ENCODE measurements at regions not wholly inside any gene's neighbourhood (a gene's known extent, or its start where the extent isn't known, plus 50 kb on each side); places are given as distances from the start of the nearest gene placed in this dataset.
"Not testable (repeated sequence)": the region's sequence is repeated elsewhere in the genome, so short reads cannot be mapped to it uniquely, and the experiment has no call there.

- H2BK12ac ChIP-seq (ENCODE audit: low read depth, low read length); H3K79me1 ChIP-seq (ENCODE audit: low read depth, low read length); H2BK5ac ChIP-seq (ENCODE audit: low read depth, low read length); FAIRE-seq; H3K27ac ChIP-seq (ENCODE audit: low read depth, low read length); H3K4me2 ChIP-seq (ENCODE audit: insufficient read depth in 1 of 2, low read depth in 2 of 2, low read length in 2 of 2); H4K8ac ChIP-seq (ENCODE audit: extremely low read depth, insufficient read depth, low read length); H3K4me3 ChIP-seq (ENCODE audit: extremely low read depth in 1 of 4, insufficient read depth in 2 of 4, low read depth in 3 of 4, low read length in 4 of 4); H3K56ac ChIP-seq (replicated peaks; ENCODE audit: insufficient read length, low read depth, low read length); H3K36me3 ChIP-seq (ENCODE audit: control insufficient read depth in 2 of 4, insufficient read depth in 4 of 4, low read length in 3 of 4); H3K14ac ChIP-seq (ENCODE audit: insufficient read length); H3K9ac ChIP-seq (replicated peaks in 1 of 4; ENCODE audit: extremely low read depth in 1 of 4, low read depth in 3 of 4, low read length in 3 of 4); H3K27me3 ChIP-seq (replicated peaks in 1 of 4; ENCODE audit: control insufficient read depth in 3 of 4, extremely low read depth in 1 of 4, insufficient read depth in 3 of 4, low read length in 3 of 4); H3K18ac ChIP-seq (ENCODE audit: extremely low read depth, low read length); POLR2A ChIA-PET (ENCODE audit: partially characterized antibody); H3K79me2 ChIP-seq (ENCODE audit: control insufficient read depth in 1 of 2, insufficient read depth in 2 of 2, low read length in 2 of 2); H3K23ac ChIP-seq (ENCODE audit: insufficient read length); H2BK120ac ChIP-seq (replicated peaks; ENCODE audit: low read depth, low read length); H4K20me1 ChIP-seq (replicated peaks in 1 of 2; ENCODE audit: control insufficient read depth in 1 of 2, insufficient read depth in 2 of 2, low read length in 2 of 2); H2BK20ac ChIP-seq (ENCODE audit: low read length); H2AFZ ChIP-seq (ENCODE audit: low read length); H3K4me1 ChIP-seq (replicated peaks in 1 of 4; ENCODE audit: control insufficient read depth in 3 of 4, insufficient read depth in 4 of 4, low read length in 3 of 4); CTCF ChIA-PET (ENCODE audit: partially characterized antibody); H4K5ac ChIP-seq (ENCODE audit: insufficient read length, low read depth, low read length); H3K23me2 ChIP-seq (ENCODE audit: low read depth, low read length); DNase-seq (ENCODE audit: low read depth in 1 of 2, low spot score in 2 of 2); H2AK5ac ChIP-seq (ENCODE audit: low read depth, low read length); H2BK15ac ChIP-seq (ENCODE audit: low read length); H4K91ac ChIP-seq (replicated peaks; ENCODE audit: insufficient read length, low read length); H3K4ac ChIP-seq (replicated peaks; ENCODE audit: insufficient read length, low read depth, low read length): not testable (repeated sequence)
- peaks cover 8 to 14% of the 10 kb centered on the region in 2 experiments for H3K9me3 ChIP-seq (ENCODE audit: insufficient read depth in 2 of 2, low read depth in 1 of 2, low read length in 1 of 2)
- WGBS, 2 experiments (ENCODE audit: extremely low coverage in 1 of 2, insufficient coverage in 1 of 2, insufficient read length in 1 of 2, insufficient replicate concordance in 2 of 2, low coverage in 1 of 2, low lambda C conversion rate in 2 of 2, missing lambda C conversion rate in 1 of 2): 79% methylated on average over 5 of the region's 5 CpGs; no CpG with 5 or more reads in 1 of the 2 experiments
Measured at GRCh38 chr11:49373866-49374265, 165.5 kb upstream of the FOLH1 start.

GRCh38 chr11:49373385-49373784 is 165.0 kb upstream of the FOLH1 start:
- H3K18ac ChIP-seq (ENCODE audit: extremely low read depth, low read length); H3K79me2 ChIP-seq (ENCODE audit: control insufficient read depth in 1 of 2, insufficient read depth in 2 of 2, low read length in 2 of 2); H2AFZ ChIP-seq (ENCODE audit: low read length); FAIRE-seq; H2BK12ac ChIP-seq (ENCODE audit: low read depth, low read length); H2BK5ac ChIP-seq (ENCODE audit: low read depth, low read length); H3K4ac ChIP-seq (replicated peaks; ENCODE audit: insufficient read length, low read depth, low read length); H3K36me3 ChIP-seq (ENCODE audit: control insufficient read depth in 2 of 4, insufficient read depth in 4 of 4, low read length in 3 of 4); H3K27me3 ChIP-seq (replicated peaks in 1 of 4; ENCODE audit: control insufficient read depth in 3 of 4, extremely low read depth in 1 of 4, insufficient read depth in 3 of 4, low read length in 3 of 4); H3K23ac ChIP-seq (ENCODE audit: insufficient read length); H3K27ac ChIP-seq (ENCODE audit: low read depth, low read length); POLR2A ChIA-PET (ENCODE audit: partially characterized antibody); H3K9ac ChIP-seq (replicated peaks in 1 of 4; ENCODE audit: extremely low read depth in 1 of 4, low read depth in 3 of 4, low read length in 3 of 4); H4K20me1 ChIP-seq (replicated peaks in 1 of 2; ENCODE audit: control insufficient read depth in 1 of 2, insufficient read depth in 2 of 2, low read length in 2 of 2); H2BK120ac ChIP-seq (replicated peaks; ENCODE audit: low read depth, low read length); H3K4me3 ChIP-seq (ENCODE audit: extremely low read depth in 1 of 4, insufficient read depth in 2 of 4, low read depth in 3 of 4, low read length in 4 of 4); H3K56ac ChIP-seq (replicated peaks; ENCODE audit: insufficient read length, low read depth, low read length); CTCF ChIA-PET (ENCODE audit: partially characterized antibody); H2AK5ac ChIP-seq (ENCODE audit: low read depth, low read length); H2BK15ac ChIP-seq (ENCODE audit: low read length); H3K4me1 ChIP-seq (replicated peaks in 1 of 4; ENCODE audit: control insufficient read depth in 3 of 4, insufficient read depth in 4 of 4, low read length in 3 of 4); DNase-seq (ENCODE audit: low read depth in 1 of 2, low spot score in 2 of 2); H3K79me1 ChIP-seq (ENCODE audit: low read depth, low read length); H3K4me2 ChIP-seq (ENCODE audit: insufficient read depth in 1 of 2, low read depth in 2 of 2, low read length in 2 of 2); H2BK20ac ChIP-seq (ENCODE audit: low read length); H4K5ac ChIP-seq (ENCODE audit: insufficient read length, low read depth, low read length); H4K8ac ChIP-seq (ENCODE audit: extremely low read depth, insufficient read depth, low read length); H4K91ac ChIP-seq (replicated peaks; ENCODE audit: insufficient read length, low read length); H3K23me2 ChIP-seq (ENCODE audit: low read depth, low read length); H3K14ac ChIP-seq (ENCODE audit: insufficient read length): not testable (repeated sequence)
- H3K9me3 ChIP-seq (ENCODE audit: insufficient read depth in 2 of 2, low read depth in 1 of 2, low read length in 1 of 2): peaks cover 10 to 16% of the 10 kb centered on the region in 2 experiments

All from H1 (cell line).